ENCODE measurements at regions not wholly inside any gene's neighbourhood (a gene's known extent, or its start where the extent isn't known, plus 50 kb on each side); places are given as distances from the start of the nearest gene placed in this dataset.

- Histone ChIP-seq H3K4me2 (ENCODE audit: insufficient read depth, low read length) (peak overlapping the region; percentile 26), H2AFZ (ENCODE audit: low read length) (no peak overlapping the region), H3K27me3 (ENCODE audit: insufficient read depth, low read length) (no peaks in the 10 kb centered on the region), H3K9me3 (ENCODE audit: low read depth, low read length) (no peaks in the 10 kb centered on the region), H3K79me2 (ENCODE audit: insufficient read depth, low read length) (peaks cover 4% of the 10 kb centered on the region), H3K36me3 (ENCODE audit: insufficient read depth, low read length) (peaks cover 26% of the 10 kb centered on the region), H3K4me3 (ENCODE audit: insufficient read depth, low read length) (no peak overlapping the region), H4K20me1 (ENCODE audit: insufficient read depth, low read length) (peaks cover 20% of the 10 kb centered on the region), H3K27ac (ENCODE audit: low read depth, low read length) (peak overlapping the region; percentile 42), H3K4me1 (ENCODE audit: insufficient read depth, low read length) (peaks cover 24% of the 10 kb centered on the region)
- no peak for TF ChIP-seq CTCF (IDR thresholded peaks at IDR 0.05; ENCODE audit: extremely low read depth, low read depth, low read length)
- DNase-seq (ENCODE audit: insufficient read length, low spot score, missing footprints): no peak
Measured at GRCh38 chr14:101072531-101072930, 169.0 kb upstream of the RTL1 start.

GRCh38 chr14:101072945-101073597 is 169.5 kb upstream of the RTL1 start:
- Histone ChIP-seq H3K9me3 (ENCODE audit: low read depth, low read length) (no peaks in the 10 kb centered on the region), H3K79me2 (ENCODE audit: insufficient read depth, low read length) (peaks cover 2% of the 10 kb centered on the region), H4K20me1 (ENCODE audit: insufficient read depth, low read length) (peaks cover 16% of the 10 kb centered on the region), H3K4me3 (ENCODE audit: insufficient read depth, low read length) (peak overlapping the region; percentile 10), H3K27me3 (ENCODE audit: insufficient read depth, low read length) (no peaks in the 10 kb centered on the region), H2AFZ (ENCODE audit: low read length) (no peak overlapping the region), H3K36me3 (ENCODE audit: insufficient read depth, low read length) (peaks cover 26% of the 10 kb centered on the region), H3K27ac (ENCODE audit: low read depth, low read length) (peak overlapping the region; percentile 42), H3K4me2 (ENCODE audit: insufficient read depth, low read length) (peak overlapping the region; percentile 48), H3K4me1 (ENCODE audit: insufficient read depth, low read length) (peaks cover 26% of the 10 kb centered on the region)
- TF ChIP-seq CTCF (IDR thresholded peaks at IDR 0.05; ENCODE audit: extremely low read depth, low read depth, low read length): peak; percentile 11
- DNase-seq (ENCODE audit: insufficient read length, low spot score, missing footprints): peak; percentile 100

- H3K27me3 ChIP-seq (ENCODE audit: insufficient read depth, low read length): peaks cover under 1% of the 10 kb centered on the region
- DNase-seq (ENCODE audit: insufficient read length, low spot score, missing footprints): no peak
- peaks cover 13% of the 10 kb centered on the region for H4K20me1 ChIP-seq (ENCODE audit: insufficient read depth, low read length)
- H3K9me3 ChIP-seq (ENCODE audit: low read depth, low read length): no peaks in the 10 kb centered on the region
- TF ChIP-seq CTCF (IDR thresholded peaks at IDR 0.05; ENCODE audit: extremely low read depth, low read depth, low read length): no peak
- peak overlapping the region; percentile 48 for H3K4me2 ChIP-seq (ENCODE audit: insufficient read depth, low read length)
- peak overlapping the region; percentile 28 for H3K27ac ChIP-seq (ENCODE audit: low read depth, low read length)
- H3K4me1 ChIP-seq (ENCODE audit: insufficient read depth, low read length): peaks cover 26% of the 10 kb centered on the region
- H3K36me3 ChIP-seq (ENCODE audit: insufficient read depth, low read length): peaks cover 25% of the 10 kb centered on the region
- peak overlapping the region; percentile 10 for H3K4me3 ChIP-seq (ENCODE audit: insufficient read depth, low read length)
- peaks cover 2% of the 10 kb centered on the region for H3K79me2 ChIP-seq (ENCODE audit: insufficient read depth, low read length)
- no peak overlapping the region for H2AFZ ChIP-seq (ENCODE audit: low read length)
Measured at GRCh38 chr14:101073598-101073965, 170.1 kb upstream of the RTL1 start.

GRCh38 chr14:101074196-101075024 is 170.9 kb upstream of the RTL1 start:
- H3K79me2 ChIP-seq (ENCODE audit: insufficient read depth, low read length): peaks cover 2% of the 10 kb centered on the region
- peak overlapping the region; percentile 28 for H3K27ac ChIP-seq (ENCODE audit: low read depth, low read length)
- H3K27me3 ChIP-seq (ENCODE audit: insufficient read depth, low read length): peaks cover 2% of the 10 kb centered on the region
- H3K4me2 ChIP-seq (ENCODE audit: insufficient read depth, low read length): no peak overlapping the region
- DNase-seq (ENCODE audit: insufficient read length, low spot score, missing footprints): peak; percentile 78
- no peaks in the 10 kb centered on the region for H3K9me3 ChIP-seq (ENCODE audit: low read depth, low read length)
- H4K20me1 ChIP-seq (ENCODE audit: insufficient read depth, low read length): peaks cover 5% of the 10 kb centered on the region
- H2AFZ ChIP-seq (ENCODE audit: low read length): no peak overlapping the region
- H3K4me3 ChIP-seq (ENCODE audit: insufficient read depth, low read length): no peak overlapping the region
- H3K4me1 ChIP-seq (ENCODE audit: insufficient read depth, low read length): peaks cover 26% of the 10 kb centered on the region
- TF ChIP-seq CTCF (IDR thresholded peaks at IDR 0.05; ENCODE audit: extremely low read depth, low read depth, low read length): no peak
- peaks cover 18% of the 10 kb centered on the region for H3K36me3 ChIP-seq (ENCODE audit: insufficient read depth, low read length)
